Glutamatergic neuron (in vitro differentiated cells): ENCODE measurements at regions not wholly inside any gene's neighbourhood (a gene's known extent, or its start where the extent isn't known, plus 50 kb on each side); places are given as distances from the start of the nearest gene placed in this dataset.

ENCODE experiments used
- DNase-seq: peaks from one replicate; pipeline ENCODE4 v3.0.0; 2022
- H3K27ac Mint-ChIP-seq: one replicate; pipeline ENCODE4 v1.8.0; 2020; ENCODE audit warnings: mild to moderate bottlenecking, mixed read lengths, inconsistent platforms; ENCODE audit not compliant: unreplicated experiment
- H3K27me3 Mint-ChIP-seq: one replicate; pipeline ENCODE4 v1.8.0; 2020; ENCODE audit warnings: mild to moderate bottlenecking, moderate library complexity, mixed read lengths, inconsistent platforms; ENCODE audit not compliant: unreplicated experiment
- H3K36me3 Mint-ChIP-seq: one replicate; pipeline ENCODE4 v1.8.0; 2020; ENCODE audit warnings: mild to moderate bottlenecking, mixed read lengths, inconsistent platforms; ENCODE audit not compliant: unreplicated experiment
- H3K4me1 Mint-ChIP-seq: one replicate; pipeline ENCODE4 v1.8.0; 2020; ENCODE audit warnings: mild to moderate bottlenecking, low read depth, mixed read lengths, inconsistent platforms; ENCODE audit not compliant: unreplicated experiment
- H3K4me3 Mint-ChIP-seq: one replicate; pipeline ENCODE4 v1.8.0; 2020; ENCODE audit warnings: mild to moderate bottlenecking, mixed read lengths, inconsistent platforms; ENCODE audit not compliant: unreplicated experiment
- H3K9me3 Mint-ChIP-seq: one replicate; pipeline ENCODE4 v1.8.0; 2020; ENCODE audit warnings: mild to moderate bottlenecking, moderate library complexity, mixed read lengths, inconsistent platforms; ENCODE audit not compliant: unreplicated experiment
- TF ChIP-seq, protein P1 (sequence below): fragments of 200-600 bp; sonication (generic); IDR thresholded peaks from one replicate; pipeline ENCODE4 v1.5.0; 2021; ENCODE audit not compliant: partially characterized antibody, unreplicated experiment

DNA sequence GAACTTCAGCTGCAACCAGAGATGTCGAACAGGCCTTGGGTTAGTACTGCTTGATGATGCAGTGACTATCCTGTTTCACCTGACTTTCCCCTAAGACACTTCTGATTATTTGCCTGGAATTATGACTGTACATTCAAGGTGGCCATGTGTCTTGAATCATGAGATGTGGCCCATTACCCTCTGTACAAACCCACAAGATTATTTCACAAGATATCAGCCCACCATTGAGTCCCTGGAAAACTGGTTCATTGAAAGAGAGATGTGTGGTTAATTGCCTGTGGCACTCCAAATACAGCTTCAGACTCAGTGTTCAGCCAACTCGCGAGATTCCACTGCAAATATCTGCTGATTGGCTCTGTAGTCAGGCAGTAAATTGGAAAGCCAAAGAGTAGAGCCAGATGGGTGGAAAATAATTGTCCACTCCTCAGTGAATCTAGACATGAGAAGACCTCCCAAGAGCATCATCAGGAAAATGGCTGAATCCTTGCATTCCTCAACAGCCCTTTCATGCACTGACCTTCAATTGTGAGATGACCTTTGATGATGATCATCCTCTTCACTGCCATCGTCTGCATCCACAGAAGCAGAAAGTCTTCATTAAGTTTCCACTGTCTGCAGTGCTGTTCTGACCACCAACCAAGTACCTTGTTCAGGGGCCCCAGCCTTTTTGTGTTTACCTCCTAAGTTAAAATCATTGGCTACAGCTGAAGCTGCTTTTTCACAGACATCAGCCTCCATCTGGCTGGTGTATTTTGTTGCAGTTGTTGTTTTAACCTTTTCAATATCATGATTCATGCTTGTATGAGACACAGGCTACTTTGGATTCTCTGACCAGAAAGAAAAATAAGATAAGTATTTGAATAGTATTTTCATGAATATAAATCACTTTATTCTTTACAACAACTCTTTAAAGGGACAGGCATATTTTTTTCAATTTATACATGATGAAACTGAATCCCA, 75.2 kb downstream of the ESM1 start:
- no peak for DNase-seq
- Mint-ChIP-seq H3K4me1 (peaks cover 2% of the 10 kb centered on the region), H3K9me3 (no peaks in the 10 kb centered on the region), H3K27me3 (no peaks in the 10 kb centered on the region), H3K4me3 (no peak overlapping the region), H3K36me3 (no peaks in the 10 kb centered on the region), H3K27ac (no peak overlapping the region)
- TF ChIP-seq, protein P1, sequence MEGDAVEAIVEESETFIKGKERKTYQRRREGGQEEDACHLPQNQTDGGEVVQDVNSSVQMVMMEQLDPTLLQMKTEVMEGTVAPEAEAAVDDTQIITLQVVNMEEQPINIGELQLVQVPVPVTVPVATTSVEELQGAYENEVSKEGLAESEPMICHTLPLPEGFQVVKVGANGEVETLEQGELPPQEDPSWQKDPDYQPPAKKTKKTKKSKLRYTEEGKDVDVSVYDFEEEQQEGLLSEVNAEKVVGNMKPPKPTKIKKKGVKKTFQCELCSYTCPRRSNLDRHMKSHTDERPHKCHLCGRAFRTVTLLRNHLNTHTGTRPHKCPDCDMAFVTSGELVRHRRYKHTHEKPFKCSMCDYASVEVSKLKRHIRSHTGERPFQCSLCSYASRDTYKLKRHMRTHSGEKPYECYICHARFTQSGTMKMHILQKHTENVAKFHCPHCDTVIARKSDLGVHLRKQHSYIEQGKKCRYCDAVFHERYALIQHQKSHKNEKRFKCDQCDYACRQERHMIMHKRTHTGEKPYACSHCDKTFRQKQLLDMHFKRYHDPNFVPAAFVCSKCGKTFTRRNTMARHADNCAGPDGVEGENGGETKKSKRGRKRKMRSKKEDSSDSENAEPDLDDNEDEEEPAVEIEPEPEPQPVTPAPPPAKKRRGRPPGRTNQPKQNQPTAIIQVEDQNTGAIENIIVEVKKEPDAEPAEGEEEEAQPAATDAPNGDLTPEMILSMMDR = no peak

DNA sequence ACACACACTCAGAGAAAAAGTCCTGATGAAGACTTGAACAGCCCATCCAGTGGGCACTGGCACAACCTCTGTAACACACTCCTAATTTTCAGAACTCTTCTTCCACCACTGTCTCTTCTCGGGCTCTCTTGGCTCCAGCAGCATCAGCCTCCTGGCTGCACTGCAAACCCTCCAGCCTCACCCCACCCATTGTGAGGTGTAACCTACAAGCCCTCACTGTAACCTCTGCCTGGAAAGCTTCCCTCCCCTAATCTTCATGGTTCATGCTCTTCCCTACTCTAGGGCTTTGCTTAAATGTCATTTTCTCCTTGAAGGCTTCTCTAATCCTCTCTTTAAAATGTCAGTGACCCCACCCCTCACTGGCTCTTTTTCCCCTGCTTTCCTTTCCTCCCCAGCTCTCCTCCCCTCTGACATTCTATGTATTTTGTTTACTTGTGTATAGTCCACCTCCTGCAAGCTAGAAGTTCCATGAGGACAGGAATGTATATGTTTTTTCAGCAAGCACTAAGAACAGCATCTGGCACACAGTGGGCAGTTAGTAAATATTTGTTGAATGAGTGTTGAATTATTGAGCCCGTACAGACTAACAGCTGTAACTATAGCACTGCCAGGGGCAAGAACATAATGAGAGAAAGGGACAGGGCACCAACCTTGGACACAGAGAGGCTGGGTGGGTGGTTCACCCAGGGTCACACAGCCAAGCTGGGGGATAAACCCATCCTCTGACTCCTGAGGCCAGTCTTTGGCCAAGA, 76.4 kb downstream of the ESM1 start:
- Mint-ChIP-seq H3K36me3 (no peaks in the 10 kb centered on the region), H3K9me3 (no peaks in the 10 kb centered on the region), H3K27ac (no peak overlapping the region), H3K4me3 (no peak overlapping the region), H3K4me1 (peaks cover 9% of the 10 kb centered on the region), H3K27me3 (no peaks in the 10 kb centered on the region)
- TF ChIP-seq, protein P1 = no peak
- DNase-seq = no peak

DNA sequence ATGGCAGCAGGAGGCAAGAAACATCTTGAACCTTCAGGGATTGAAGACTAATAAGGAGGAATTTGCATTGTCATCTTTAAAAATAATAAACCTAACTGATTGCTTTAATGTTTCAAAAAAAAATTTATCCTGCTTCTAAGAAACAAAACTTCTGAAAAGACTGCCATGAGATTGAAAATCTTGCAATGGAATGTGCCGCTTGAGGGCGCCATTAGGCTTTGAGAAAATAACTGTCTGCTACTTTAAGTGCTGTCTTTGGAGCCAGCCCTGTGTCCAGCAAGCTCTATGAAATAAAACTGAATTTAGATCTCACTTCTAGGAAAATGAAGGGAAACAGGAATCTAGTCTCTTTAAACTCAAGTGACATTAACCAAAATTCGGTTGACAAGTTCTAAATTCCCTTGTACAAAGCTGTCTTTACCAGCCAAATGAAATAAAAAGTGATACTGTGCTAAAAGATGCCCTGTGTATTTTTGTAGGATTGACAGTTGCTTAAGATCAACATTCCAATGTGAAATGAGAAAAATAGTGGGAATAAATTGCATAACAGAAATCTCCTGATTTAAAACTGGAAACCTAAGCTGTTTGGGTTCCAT, 79.4 kb downstream of the ESM1 start:
- no peaks in the 10 kb centered on the region for H3K36me3 Mint-ChIP-seq
- TF ChIP-seq, protein P1 = peak; percentile 62
- H3K27me3 Mint-ChIP-seq = no peaks in the 10 kb centered on the region
- peaks cover 24% of the 10 kb centered on the region for H3K4me1 Mint-ChIP-seq
- H3K27ac Mint-ChIP-seq = no peak overlapping the region
- no peaks in the 10 kb centered on the region for H3K9me3 Mint-ChIP-seq
- no peak overlapping the region for H3K4me3 Mint-ChIP-seq
- peak; percentile 66 for DNase-seq

DNA sequence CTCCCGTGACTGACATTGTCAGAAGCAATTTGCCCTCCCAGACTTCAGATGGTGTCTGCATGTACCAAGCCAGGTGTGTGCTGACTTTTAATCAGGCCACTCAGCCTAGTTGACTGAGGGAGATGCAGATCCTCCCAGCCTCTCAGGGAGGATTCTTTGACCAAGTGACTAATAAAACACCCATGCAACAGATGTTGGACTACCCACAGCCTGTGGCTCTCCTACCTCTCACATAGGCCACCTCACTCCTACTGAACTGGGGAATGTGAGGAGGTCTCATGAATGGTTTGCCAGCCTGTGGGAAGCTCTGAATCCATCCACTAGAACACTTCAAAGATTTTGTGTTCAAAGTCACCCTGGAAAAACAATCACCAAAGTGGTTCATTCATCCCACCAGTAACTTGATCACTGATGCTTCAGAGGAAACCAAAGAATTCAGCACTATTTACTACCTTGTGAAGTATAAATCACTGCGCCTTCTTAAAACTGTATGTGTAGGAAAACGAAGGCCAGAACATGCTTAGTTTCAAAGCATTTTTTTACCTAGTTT, 80.1 kb downstream of the ESM1 start:
- Mint-ChIP-seq H3K27ac (no peak overlapping the region), H3K9me3 (no peaks in the 10 kb centered on the region), H3K4me3 (no peak overlapping the region), H3K27me3 (no peaks in the 10 kb centered on the region), H3K4me1 (peaks cover 22% of the 10 kb centered on the region), H3K36me3 (no peaks in the 10 kb centered on the region)
- TF ChIP-seq, protein P1 = no peak
- DNase-seq = no peak
